ENCODE measurements at regions not wholly inside any gene's neighbourhood (a gene's known extent, or its start where the extent isn't known, plus 50 kb on each side); places are given as distances from the start of the nearest gene placed in this dataset.

GRCh38 chr4:30860978-30861377 is 140.8 kb downstream of the PCDH7 start:
- Histone ChIP-seq H3K9me2 (ENCODE audit: insufficient read depth) (no peaks in the 10 kb centered on the region), H3K27ac (ENCODE audit: low read depth, low read length) (peak overlapping the region; percentile 100), H3K79me2 (ENCODE audit: insufficient read depth, low read length) (peaks cover 100% of the 10 kb centered on the region), H3K27me3 (ENCODE audit: insufficient read depth, low read length) (no peaks in the 10 kb centered on the region), H3K4me3 (replicated peaks in 1 of 2; ENCODE audit: low read depth in 1 of 2, low read length in 2 of 2) (no peak overlapping the region), H2AFZ (ENCODE audit: low read depth, low read length, poor library complexity, severe bottlenecking) (no peak overlapping the region), H3K4me2 (ENCODE audit: low read length) (peak overlapping the region; percentile 41), H4K20me1 (ENCODE audit: insufficient read depth) (no peaks in the 10 kb centered on the region), H3K4me1 (ENCODE audit: control insufficient read depth in 1 of 2, insufficient read depth in 2 of 2, low read length in 2 of 2) (peaks cover 92 to 100% of the 10 kb centered on the region in 2 experiments), H3K9ac (ENCODE audit: low read length) (peak overlapping the region; percentile 69), H3K9me3 (ENCODE audit: control insufficient read depth in 1 of 2, insufficient read depth in 1 of 2, low read depth in 1 of 2, low read length in 2 of 2) (no peaks in the 10 kb centered on the region), H3K36me3 (ENCODE audit: control insufficient read depth in 1 of 2, insufficient read depth in 2 of 2, low read length in 2 of 2) (no peaks in the 10 kb centered on the region)
- RAD21 ChIA-PET (ENCODE audit: low non-redundant PET in 1 of 2, low total read pairs in 2 of 2, uncharacterized antibody in 2 of 2, unreplicated experiment in 2 of 2), result no interaction called here
- ATAC-seq (peak; percentile 80), DNase-seq (ENCODE audit: low read depth, low spot score) (peak; percentile 93)
- TF ChIP-seq CBX3 (IDR thresholded peaks at IDR 0.05; ENCODE audit: low read depth) (peak; percentile 79), TCF7L2 (IDR thresholded peaks at IDR 0.05; ENCODE audit: borderline replicate concordance, extremely low read depth, insufficient read depth, insufficient read length) (peak; percentile 25), CEBPB (IDR thresholded peaks at IDR 0.05; ENCODE audit: low read depth) (peak; percentile 56), EGR1 (IDR thresholded peaks at IDR 0.05; ENCODE audit: low read depth) (no peak), SIN3A (IDR thresholded peaks at IDR 0.05; ENCODE audit: low read depth) (peak; percentile 49; the same call in 1 of the 2 replicates), JUND (IDR thresholded peaks at IDR 0.05) (peak; percentile 49), FOSL1 (IDR thresholded peaks at IDR 0.05; ENCODE audit: low read depth) (peak; percentile 44; the same call in 1 of the 2 replicates), RAD21 (IDR thresholded peaks at IDR 0.05; ENCODE audit: low read depth) (peak; percentile 63), POLR2AphosphoS5 (IDR thresholded peaks at IDR 0.05; ENCODE audit: low read depth, low read length) (peak; percentile 75), SP1 (IDR thresholded peaks at IDR 0.05; ENCODE audit: low read depth) (peak; percentile 88), ZNF274 (IDR thresholded peaks at IDR 0.05; ENCODE audit: low read depth, low read length) (no peak), ELF1 (IDR thresholded peaks at IDR 0.05; ENCODE audit: borderline replicate concordance, low read depth) (no peak), POLR2A (IDR thresholded peaks at IDR 0.05; ENCODE audit: borderline replicate concordance, extremely low read depth, insufficient read depth, insufficient read length) (no peak), SRF (IDR thresholded peaks at IDR 0.05; ENCODE audit: low read depth) (no peak), EZH2phosphoT487 (IDR thresholded peaks at IDR 0.05; ENCODE audit: borderline replicate concordance) (no peak)
- TF ChIP-seq, protein P1, sequence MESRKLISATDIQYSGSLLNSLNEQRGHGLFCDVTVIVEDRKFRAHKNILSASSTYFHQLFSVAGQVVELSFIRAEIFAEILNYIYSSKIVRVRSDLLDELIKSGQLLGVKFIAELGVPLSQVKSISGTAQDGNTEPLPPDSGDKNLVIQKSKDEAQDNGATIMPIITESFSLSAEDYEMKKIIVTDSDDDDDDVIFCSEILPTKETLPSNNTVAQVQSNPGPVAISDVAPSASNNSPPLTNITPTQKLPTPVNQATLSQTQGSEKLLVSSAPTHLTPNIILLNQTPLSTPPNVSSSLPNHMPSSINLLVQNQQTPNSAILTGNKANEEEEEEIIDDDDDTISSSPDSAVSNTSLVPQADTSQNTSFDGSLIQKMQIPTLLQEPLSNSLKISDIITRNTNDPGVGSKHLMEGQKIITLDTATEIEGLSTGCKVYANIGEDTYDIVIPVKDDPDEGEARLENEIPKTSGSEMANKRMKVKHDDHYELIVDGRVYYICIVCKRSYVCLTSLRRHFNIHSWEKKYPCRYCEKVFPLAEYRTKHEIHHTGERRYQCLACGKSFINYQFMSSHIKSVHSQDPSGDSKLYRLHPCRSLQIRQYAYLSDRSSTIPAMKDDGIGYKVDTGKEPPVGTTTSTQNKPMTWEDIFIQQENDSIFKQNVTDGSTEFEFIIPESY (IDR thresholded peaks at IDR 0.05; ENCODE audit: extremely low read depth, insufficient replicate concordance, low read length), result no peak
- TF ChIP-seq, protein P2, sequence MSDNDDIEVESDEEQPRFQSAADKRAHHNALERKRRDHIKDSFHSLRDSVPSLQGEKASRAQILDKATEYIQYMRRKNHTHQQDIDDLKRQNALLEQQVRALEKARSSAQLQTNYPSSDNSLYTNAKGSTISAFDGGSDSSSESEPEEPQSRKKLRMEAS (IDR thresholded peaks at IDR 0.05), result peak; percentile 72
- TF ChIP-seq, protein P3, sequence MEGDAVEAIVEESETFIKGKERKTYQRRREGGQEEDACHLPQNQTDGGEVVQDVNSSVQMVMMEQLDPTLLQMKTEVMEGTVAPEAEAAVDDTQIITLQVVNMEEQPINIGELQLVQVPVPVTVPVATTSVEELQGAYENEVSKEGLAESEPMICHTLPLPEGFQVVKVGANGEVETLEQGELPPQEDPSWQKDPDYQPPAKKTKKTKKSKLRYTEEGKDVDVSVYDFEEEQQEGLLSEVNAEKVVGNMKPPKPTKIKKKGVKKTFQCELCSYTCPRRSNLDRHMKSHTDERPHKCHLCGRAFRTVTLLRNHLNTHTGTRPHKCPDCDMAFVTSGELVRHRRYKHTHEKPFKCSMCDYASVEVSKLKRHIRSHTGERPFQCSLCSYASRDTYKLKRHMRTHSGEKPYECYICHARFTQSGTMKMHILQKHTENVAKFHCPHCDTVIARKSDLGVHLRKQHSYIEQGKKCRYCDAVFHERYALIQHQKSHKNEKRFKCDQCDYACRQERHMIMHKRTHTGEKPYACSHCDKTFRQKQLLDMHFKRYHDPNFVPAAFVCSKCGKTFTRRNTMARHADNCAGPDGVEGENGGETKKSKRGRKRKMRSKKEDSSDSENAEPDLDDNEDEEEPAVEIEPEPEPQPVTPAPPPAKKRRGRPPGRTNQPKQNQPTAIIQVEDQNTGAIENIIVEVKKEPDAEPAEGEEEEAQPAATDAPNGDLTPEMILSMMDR (IDR thresholded peaks at IDR 0.05 in 2 of 3, conservative IDR thresholded peaks at IDR 0.05 in 1 of 3; ENCODE audit: borderline replicate concordance in 1 of 3, insufficient read depth in 1 of 3, low read depth in 2 of 3, low read length in 2 of 3), result peak in 2 of 3 experiments; percentile 8 to 27; a peak in 2 of 6 replicates
- BruUV-seq (replicated peaks), result no TSS peak
- POLR2A ChIA-PET, result interaction anchor here (0.6 to 1.5 kb wide), 3 partner anchors 21 to 92 kb away, joined by 3 to 4 read pairs (median 4); no protein-coding TSS in a partner anchor
- intact Hi-C loops (cut with micrococcal nuclease), result loop anchor here (2.0 to 10.0 kb wide), 3 partner anchors 89 to 164 kb away; no protein-coding TSS in a partner anchor
- CTCF ChIA-PET, result interaction anchor here (1.0 kb wide), 1 partner anchor 19 kb away, joined by 4 read pairs; no protein-coding TSS in a partner anchor

Data from HCT116 (cell line).